ENCODE measurements at regions not wholly inside any gene's neighbourhood (a gene's known extent, or its start where the extent isn't known, plus 50 kb on each side); places are given as distances from the start of the nearest gene placed in this dataset.

DNA sequence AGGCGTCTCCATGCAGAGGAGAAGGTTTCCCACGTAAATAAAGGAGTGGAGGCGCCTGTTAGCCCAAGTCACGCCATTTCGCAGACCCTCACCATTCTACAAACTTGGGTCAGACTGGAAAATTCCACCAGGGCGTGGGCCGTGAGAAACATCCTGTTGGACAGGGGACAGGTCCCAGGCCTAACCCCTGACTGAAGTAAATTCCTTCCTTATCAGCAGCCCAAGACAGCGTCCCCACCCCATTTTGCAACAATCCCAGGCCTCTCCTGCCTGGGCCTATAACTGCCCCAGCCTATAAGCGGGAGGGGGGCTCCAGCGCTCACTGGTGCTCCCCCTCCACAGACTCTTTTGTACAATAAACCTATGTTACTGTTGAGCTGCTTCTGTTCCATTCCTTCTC is 57.3 kb upstream of the CBLN2 start:
- TF ChIP-seq, protein P1, sequence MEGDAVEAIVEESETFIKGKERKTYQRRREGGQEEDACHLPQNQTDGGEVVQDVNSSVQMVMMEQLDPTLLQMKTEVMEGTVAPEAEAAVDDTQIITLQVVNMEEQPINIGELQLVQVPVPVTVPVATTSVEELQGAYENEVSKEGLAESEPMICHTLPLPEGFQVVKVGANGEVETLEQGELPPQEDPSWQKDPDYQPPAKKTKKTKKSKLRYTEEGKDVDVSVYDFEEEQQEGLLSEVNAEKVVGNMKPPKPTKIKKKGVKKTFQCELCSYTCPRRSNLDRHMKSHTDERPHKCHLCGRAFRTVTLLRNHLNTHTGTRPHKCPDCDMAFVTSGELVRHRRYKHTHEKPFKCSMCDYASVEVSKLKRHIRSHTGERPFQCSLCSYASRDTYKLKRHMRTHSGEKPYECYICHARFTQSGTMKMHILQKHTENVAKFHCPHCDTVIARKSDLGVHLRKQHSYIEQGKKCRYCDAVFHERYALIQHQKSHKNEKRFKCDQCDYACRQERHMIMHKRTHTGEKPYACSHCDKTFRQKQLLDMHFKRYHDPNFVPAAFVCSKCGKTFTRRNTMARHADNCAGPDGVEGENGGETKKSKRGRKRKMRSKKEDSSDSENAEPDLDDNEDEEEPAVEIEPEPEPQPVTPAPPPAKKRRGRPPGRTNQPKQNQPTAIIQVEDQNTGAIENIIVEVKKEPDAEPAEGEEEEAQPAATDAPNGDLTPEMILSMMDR (IDR thresholded peaks at IDR 0.05): no peak
- no peak for TF ChIP-seq EP300 (IDR thresholded peaks at IDR 0.05)
- no peak for TF ChIP-seq POLR2A (IDR thresholded peaks at IDR 0.05)

Data from sigmoid colon (tissue), 4 donors.